ENCODE measurements at regions not wholly inside any gene's neighbourhood (a gene's known extent, or its start where the extent isn't known, plus 50 kb on each side); places are given as distances from the start of the nearest gene placed in this dataset.

DNA sequence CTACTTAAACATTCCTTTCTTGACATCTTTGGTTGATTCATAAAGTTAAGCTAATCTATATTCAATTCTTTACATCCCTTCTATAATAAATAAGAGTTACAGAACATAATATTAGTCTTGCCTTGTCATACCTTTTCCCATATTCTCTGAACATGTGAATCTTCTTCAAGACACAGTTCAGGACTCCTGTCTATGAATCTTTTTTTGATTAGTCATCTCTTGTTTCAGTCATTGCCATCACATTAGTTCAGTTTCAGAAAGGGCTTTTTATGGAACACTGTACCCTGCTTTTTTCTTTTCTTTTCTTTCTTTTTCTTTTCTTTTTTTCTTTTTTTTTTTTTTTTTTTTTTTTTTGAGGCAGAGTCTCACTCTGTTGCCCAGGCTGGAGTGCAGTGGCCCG, 181.2 kb downstream of the UBE2E3 start:
- WGBS, 2 donors (ENCODE audit: low coverage in 1 of 2) = 100% methylated on average over 1 of the region's 1 CpG
- intact Hi-C loops (cut with DNase I; ENCODE audit: low total_unique reads) = no loop called here
- DNase-seq = no peak
- H3K27me3 ChIP-seq = no peaks in the 10 kb centered on the region
- H3K4me1 ChIP-seq = no peaks in the 10 kb centered on the region
- no peaks in the 10 kb centered on the region for H3K36me3 ChIP-seq
- TF ChIP-seq, protein P1, sequence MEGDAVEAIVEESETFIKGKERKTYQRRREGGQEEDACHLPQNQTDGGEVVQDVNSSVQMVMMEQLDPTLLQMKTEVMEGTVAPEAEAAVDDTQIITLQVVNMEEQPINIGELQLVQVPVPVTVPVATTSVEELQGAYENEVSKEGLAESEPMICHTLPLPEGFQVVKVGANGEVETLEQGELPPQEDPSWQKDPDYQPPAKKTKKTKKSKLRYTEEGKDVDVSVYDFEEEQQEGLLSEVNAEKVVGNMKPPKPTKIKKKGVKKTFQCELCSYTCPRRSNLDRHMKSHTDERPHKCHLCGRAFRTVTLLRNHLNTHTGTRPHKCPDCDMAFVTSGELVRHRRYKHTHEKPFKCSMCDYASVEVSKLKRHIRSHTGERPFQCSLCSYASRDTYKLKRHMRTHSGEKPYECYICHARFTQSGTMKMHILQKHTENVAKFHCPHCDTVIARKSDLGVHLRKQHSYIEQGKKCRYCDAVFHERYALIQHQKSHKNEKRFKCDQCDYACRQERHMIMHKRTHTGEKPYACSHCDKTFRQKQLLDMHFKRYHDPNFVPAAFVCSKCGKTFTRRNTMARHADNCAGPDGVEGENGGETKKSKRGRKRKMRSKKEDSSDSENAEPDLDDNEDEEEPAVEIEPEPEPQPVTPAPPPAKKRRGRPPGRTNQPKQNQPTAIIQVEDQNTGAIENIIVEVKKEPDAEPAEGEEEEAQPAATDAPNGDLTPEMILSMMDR (IDR thresholded peaks at IDR 0.05) = no peak
- TF ChIP-seq POLR2A (IDR thresholded peaks at IDR 0.05) (no peak), EP300 (IDR thresholded peaks at IDR 0.05; ENCODE audit: low read depth) (no peak), POLR2AphosphoS5 (IDR thresholded peaks at IDR 0.05) (no peak)
- in situ Hi-C loops (cut with MboI; ENCODE audit: low pct_ligation_motif_present in 1 of 4, low pct_unique_long_range_greater_than_20kb in 1 of 4, low sequenced_read_pairs in 3 of 4) = no loop called here
- no peak overlapping the region for H3K27ac ChIP-seq
- H3K9me3 ChIP-seq = no peaks in the 10 kb centered on the region
- H3K4me3 ChIP-seq = no peak overlapping the region

DNA sequence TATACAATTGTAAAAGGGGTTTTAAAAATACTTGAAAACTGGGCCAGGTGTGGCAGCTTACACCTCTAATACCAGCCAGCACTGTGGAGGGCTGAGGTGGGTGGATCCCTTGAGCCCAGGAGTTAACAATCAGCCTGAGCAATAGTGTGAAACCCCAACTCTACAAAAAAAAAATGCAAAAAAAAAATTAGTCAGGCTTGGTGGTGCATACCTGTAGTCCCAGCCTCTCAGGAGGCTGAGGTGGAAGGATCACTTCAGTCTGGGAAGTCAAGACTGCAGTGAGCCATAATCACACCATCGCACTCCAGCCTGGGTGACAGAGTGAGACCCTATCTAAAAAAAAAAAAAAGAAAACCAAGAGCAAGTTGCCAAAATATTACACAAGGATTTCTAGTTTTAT, 182.7 kb downstream of the UBE2E3 start:
- in situ Hi-C loops (cut with MboI; ENCODE audit: low pct_ligation_motif_present in 1 of 4, low pct_unique_long_range_greater_than_20kb in 1 of 4, low sequenced_read_pairs in 3 of 4) = no loop called here
- intact Hi-C loops (cut with DNase I; ENCODE audit: low total_unique reads) = no loop called here
- Histone ChIP-seq H3K27ac (no peak overlapping the region), H3K4me1 (no peaks in the 10 kb centered on the region), H3K4me3 (no peak overlapping the region), H3K27me3 (no peaks in the 10 kb centered on the region), H3K9me3 (no peaks in the 10 kb centered on the region), H3K36me3 (no peaks in the 10 kb centered on the region)
- 89 to 92% methylated on average over 1 of the region's 1 CpG for WGBS, 2 donors (ENCODE audit: low coverage in 1 of 2)
- DNase-seq = no peak
- no peak for TF ChIP-seq POLR2AphosphoS5 (IDR thresholded peaks at IDR 0.05)
- TF ChIP-seq, protein P1 (IDR thresholded peaks at IDR 0.05) = no peak
- TF ChIP-seq POLR2A (IDR thresholded peaks at IDR 0.05) = no peak
- no peak for TF ChIP-seq EP300 (IDR thresholded peaks at IDR 0.05; ENCODE audit: low read depth)

DNA sequence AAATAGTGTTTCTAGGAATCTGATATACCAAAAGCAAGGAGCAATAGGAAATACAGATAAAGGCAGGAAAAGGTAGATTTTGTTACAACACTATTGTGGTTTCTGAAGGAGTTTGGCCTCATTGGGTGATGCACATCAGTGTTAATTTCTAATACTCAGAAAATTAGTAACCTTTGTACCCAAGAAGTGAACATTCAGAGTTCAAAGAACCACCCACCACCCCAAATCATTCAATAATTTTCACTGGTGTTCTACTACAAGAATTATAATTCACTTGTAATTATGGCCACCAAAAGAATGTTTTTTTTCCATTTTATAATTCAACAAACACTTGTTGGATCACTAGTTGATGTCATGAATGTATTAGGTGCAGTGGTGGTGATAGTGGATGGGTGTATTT, 183.3 kb downstream of the UBE2E3 start:
- Histone ChIP-seq H3K4me3 (no peak overlapping the region), H3K9me3 (no peaks in the 10 kb centered on the region), H3K27ac (no peak overlapping the region), H3K36me3 (no peaks in the 10 kb centered on the region), H3K4me1 (no peaks in the 10 kb centered on the region), H3K27me3 (no peaks in the 10 kb centered on the region)
- TF ChIP-seq EP300 (IDR thresholded peaks at IDR 0.05; ENCODE audit: low read depth) (no peak), POLR2AphosphoS5 (IDR thresholded peaks at IDR 0.05) (no peak)
- intact Hi-C loops (cut with DNase I; ENCODE audit: low total_unique reads) (no loop called here), in situ Hi-C loops (cut with MboI; ENCODE audit: low pct_ligation_motif_present in 1 of 4, low pct_unique_long_range_greater_than_20kb in 1 of 4, low sequenced_read_pairs in 3 of 4) (no loop called here)
- DNase-seq = no peak

DNA sequence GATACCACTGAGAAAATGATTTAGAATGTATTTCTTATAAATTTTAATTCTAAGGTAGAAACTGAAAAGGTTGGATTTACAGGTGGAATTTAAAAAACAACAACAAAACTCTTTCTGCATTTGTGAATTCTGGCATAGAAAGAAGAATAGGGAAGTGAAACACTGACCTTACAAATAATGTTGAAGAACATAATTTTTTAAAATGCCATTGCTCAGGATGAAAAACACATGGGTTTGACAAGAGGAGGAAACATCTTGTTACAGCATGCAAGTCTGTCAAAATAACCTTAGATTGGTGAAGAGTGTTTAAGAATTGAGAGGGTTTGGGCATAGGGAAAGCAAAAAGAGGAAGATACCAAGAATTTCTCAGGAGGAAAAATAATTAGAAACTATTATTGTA, 184.3 kb downstream of the UBE2E3 start:
- in situ Hi-C loops (cut with MboI; ENCODE audit: low pct_ligation_motif_present in 1 of 4, low pct_unique_long_range_greater_than_20kb in 1 of 4, low sequenced_read_pairs in 3 of 4) = no loop called here
- no peaks in the 10 kb centered on the region for H3K36me3 ChIP-seq
- intact Hi-C loops (cut with DNase I; ENCODE audit: low total_unique reads) = no loop called here
- no peaks in the 10 kb centered on the region for H3K27me3 ChIP-seq
- TF ChIP-seq POLR2A (IDR thresholded peaks at IDR 0.05) = no peak
- TF ChIP-seq, protein P1 (IDR thresholded peaks at IDR 0.05) = no peak
- no peaks in the 10 kb centered on the region for H3K9me3 ChIP-seq
- peak overlapping the region in 2 of 4 donors; percentile 21 to 46 for H3K27ac ChIP-seq
- DNase-seq = no peak
- no peaks in the 10 kb centered on the region for H3K4me1 ChIP-seq
- no peak overlapping the region for H3K4me3 ChIP-seq

DNA sequence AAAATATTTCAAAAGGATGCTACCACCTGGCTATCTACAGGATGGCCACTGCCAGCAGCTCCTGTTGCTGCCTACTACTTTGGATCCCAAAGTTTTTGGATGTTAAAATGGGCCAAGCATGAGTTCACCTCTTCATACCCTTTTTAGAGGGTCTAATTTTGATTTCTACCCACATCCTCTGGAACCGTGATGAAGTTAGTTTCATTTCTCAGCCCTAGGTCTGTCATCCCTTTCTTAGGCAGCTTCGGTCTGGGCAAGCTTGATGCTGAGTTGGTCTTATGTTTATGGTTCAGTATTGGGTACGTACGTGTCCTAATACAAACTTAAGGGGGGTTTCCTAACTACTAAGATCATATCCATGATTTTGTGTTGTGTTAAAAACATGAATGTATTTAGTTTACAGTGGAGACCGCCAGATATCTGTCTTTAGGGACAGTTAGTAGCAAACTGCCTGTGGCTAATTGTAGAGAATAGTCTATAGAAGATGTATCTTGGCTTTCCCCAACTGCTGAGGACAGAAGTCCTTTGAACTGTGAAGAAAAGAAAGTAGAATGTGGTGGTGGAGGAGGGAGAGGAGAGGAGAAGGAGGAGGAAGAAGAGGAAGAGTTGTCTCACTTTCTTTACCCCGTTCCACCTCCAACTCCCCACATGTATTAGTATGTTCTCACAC, 184.9 kb downstream of the UBE2E3 start:
- H3K4me3 ChIP-seq = no peak overlapping the region
- DNase-seq = no peak
- in situ Hi-C loops (cut with MboI; ENCODE audit: low pct_ligation_motif_present in 1 of 4, low pct_unique_long_range_greater_than_20kb in 1 of 4, low sequenced_read_pairs in 3 of 4) (no loop called here), intact Hi-C loops (cut with DNase I; ENCODE audit: low total_unique reads) (no loop called here)
- 74 to 89% methylated on average over 6 of the region's 6 CpGs for WGBS, 2 donors (ENCODE audit: low coverage in 1 of 2)
- TF ChIP-seq, protein P1 (IDR thresholded peaks at IDR 0.05) = no peak
- TF ChIP-seq POLR2AphosphoS5 (IDR thresholded peaks at IDR 0.05) (no peak), EP300 (IDR thresholded peaks at IDR 0.05; ENCODE audit: low read depth) (no peak), POLR2A (IDR thresholded peaks at IDR 0.05) (no peak)
- peak overlapping the region in 3 of 4 donors; percentile 21 to 46 (median 36) for H3K27ac ChIP-seq
- no peaks in the 10 kb centered on the region for H3K9me3 ChIP-seq
- no peaks in the 10 kb centered on the region for H3K27me3 ChIP-seq
- no peaks in the 10 kb centered on the region for H3K4me1 ChIP-seq
- no peaks in the 10 kb centered on the region for H3K36me3 ChIP-seq
